ENCODE measurements at regions not wholly inside any gene's neighbourhood (a gene's known extent, or its start where the extent isn't known, plus 50 kb on each side); places are given as distances from the start of the nearest gene placed in this dataset.

DNA sequence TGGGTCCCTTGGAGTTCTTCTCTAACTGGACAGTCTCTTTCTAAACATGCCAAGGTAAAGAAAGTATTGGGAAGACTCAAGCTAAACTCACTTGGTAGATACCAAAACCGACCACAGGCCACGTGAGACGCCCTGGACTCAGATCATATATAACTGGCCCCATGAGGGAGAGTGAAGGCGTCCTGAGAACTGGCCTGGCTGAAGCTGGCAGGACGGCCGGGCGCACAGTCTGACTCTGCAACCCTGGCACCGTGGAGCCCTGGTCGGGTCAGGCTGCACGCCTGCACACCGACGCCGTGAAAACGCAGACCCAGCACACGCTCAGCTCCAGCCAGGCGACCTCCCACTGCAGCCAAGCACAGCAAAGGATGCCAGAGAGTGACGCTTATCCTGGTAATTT, 122.5 kb upstream of the SPACA7 start:
- no peaks in the 10 kb centered on the region for H3K27me3 ChIP-seq (ENCODE audit: low read depth, low read length)
- H3K27ac ChIP-seq (ENCODE audit: low read length), result no peak overlapping the region
- H3K36me3 ChIP-seq (ENCODE audit: control insufficient read depth in 1 of 2, insufficient read depth in 2 of 2, low read length in 2 of 2), result no peaks in the 10 kb centered on the region
- H3K4me1 ChIP-seq (ENCODE audit: control insufficient read depth in 1 of 2, insufficient read depth in 2 of 2, low read length in 2 of 2), result peaks cover 0 to 5% of the 10 kb centered on the region in 2 donors
- no peak overlapping the region for H3K4me3 ChIP-seq (ENCODE audit: low read depth in 1 of 2, low read length in 2 of 2)
- H3K9me3 ChIP-seq (ENCODE audit: control insufficient read depth in 1 of 2, low read length in 2 of 2), result no peaks in the 10 kb centered on the region

- H3K9me3 ChIP-seq (ENCODE audit: control insufficient read depth in 1 of 2, low read length in 2 of 2), result no peaks in the 10 kb centered on the region
- no peaks in the 10 kb centered on the region for H3K36me3 ChIP-seq (ENCODE audit: control insufficient read depth in 1 of 2, insufficient read depth in 2 of 2, low read length in 2 of 2)
- no peak overlapping the region for H3K4me3 ChIP-seq (ENCODE audit: low read depth in 1 of 2, low read length in 2 of 2)
- H3K27me3 ChIP-seq (ENCODE audit: low read depth, low read length), result no peaks in the 10 kb centered on the region
- H3K27ac ChIP-seq (ENCODE audit: low read length), result no peak overlapping the region
- no peaks in the 10 kb centered on the region for H3K4me1 ChIP-seq (ENCODE audit: control insufficient read depth in 1 of 2, insufficient read depth in 2 of 2, low read length in 2 of 2)
These were observed 121.9 kb upstream of the SPACA7 start for GRCh38 chr13:112254061-112254818.

- no peaks in the 10 kb centered on the region for H3K36me3 ChIP-seq (ENCODE audit: control insufficient read depth in 1 of 2, insufficient read depth in 2 of 2, low read length in 2 of 2)
- no peaks in the 10 kb centered on the region for H3K27me3 ChIP-seq (ENCODE audit: low read depth, low read length)
- H3K9me3 ChIP-seq (ENCODE audit: control insufficient read depth in 1 of 2, low read length in 2 of 2), result no peaks in the 10 kb centered on the region
- no peak overlapping the region for H3K27ac ChIP-seq (ENCODE audit: low read length)
- no peak overlapping the region for H3K4me3 ChIP-seq (ENCODE audit: low read depth in 1 of 2, low read length in 2 of 2)
- H3K4me1 ChIP-seq (ENCODE audit: control insufficient read depth in 1 of 2, insufficient read depth in 2 of 2, low read length in 2 of 2), result no peaks in the 10 kb centered on the region
These were observed 121.3 kb upstream of the SPACA7 start for GRCh38 chr13:112254900-112255299.

- no peaks in the 10 kb centered on the region for H3K36me3 ChIP-seq (ENCODE audit: control insufficient read depth in 1 of 2, insufficient read depth in 2 of 2, low read length in 2 of 2)
- no peaks in the 10 kb centered on the region for H3K4me1 ChIP-seq (ENCODE audit: control insufficient read depth in 1 of 2, insufficient read depth in 2 of 2, low read length in 2 of 2)
- H3K4me3 ChIP-seq (ENCODE audit: low read depth in 1 of 2, low read length in 2 of 2), result no peak overlapping the region
- no peaks in the 10 kb centered on the region for H3K27me3 ChIP-seq (ENCODE audit: low read depth, low read length)
- no peak overlapping the region for H3K27ac ChIP-seq (ENCODE audit: low read length)
- H3K9me3 ChIP-seq (ENCODE audit: control insufficient read depth in 1 of 2, low read length in 2 of 2), result no peaks in the 10 kb centered on the region
These were observed 120.5 kb upstream of the SPACA7 start for GRCh38 chr13:112255550-112256120.

DNA sequence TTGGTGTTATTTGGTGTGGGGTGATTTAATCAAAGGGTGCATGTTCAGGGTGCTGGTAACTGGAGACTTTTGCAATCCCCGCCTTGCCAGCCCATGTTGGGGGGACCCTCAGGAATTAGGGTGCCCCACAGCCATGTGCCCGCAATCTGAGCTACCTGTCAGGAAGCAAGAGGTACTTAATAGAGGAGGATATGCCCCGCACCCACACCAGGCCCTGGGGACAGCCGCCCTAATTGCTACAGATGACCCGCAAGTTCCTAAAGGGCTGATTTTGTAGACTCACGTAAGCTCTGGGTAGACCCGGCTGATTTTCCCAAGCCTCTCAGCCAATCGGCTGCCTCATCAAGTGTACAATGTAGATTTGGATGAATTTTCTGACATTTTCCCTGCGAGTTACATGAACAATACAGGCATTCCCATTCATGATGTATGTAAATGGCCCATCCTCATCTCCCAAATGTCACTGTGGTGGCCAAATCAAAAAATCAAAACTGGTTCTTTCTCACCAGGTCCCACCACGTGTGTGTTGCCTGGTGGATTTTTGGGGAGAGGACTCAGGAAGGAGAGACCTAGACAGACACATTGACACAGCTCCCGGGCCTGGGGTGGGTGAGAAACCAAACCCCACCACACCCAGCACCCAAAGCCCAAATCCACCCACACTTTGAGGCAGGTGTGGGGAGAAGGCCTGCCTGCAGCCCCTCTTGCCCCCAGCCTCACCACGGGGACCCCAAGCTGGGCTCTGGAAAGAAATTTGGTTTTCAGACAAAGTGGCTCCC, 119.2 kb upstream of the SPACA7 start:
- Histone ChIP-seq H3K36me3 (ENCODE audit: control insufficient read depth in 1 of 2, insufficient read depth in 2 of 2, low read length in 2 of 2) (no peaks in the 10 kb centered on the region), H3K9me3 (ENCODE audit: control insufficient read depth in 1 of 2, low read length in 2 of 2) (no peaks in the 10 kb centered on the region), H3K4me3 (ENCODE audit: low read depth in 1 of 2, low read length in 2 of 2) (no peak overlapping the region), H3K4me1 (ENCODE audit: control insufficient read depth in 1 of 2, insufficient read depth in 2 of 2, low read length in 2 of 2) (no peaks in the 10 kb centered on the region), H3K27me3 (ENCODE audit: low read depth, low read length) (no peaks in the 10 kb centered on the region), H3K27ac (ENCODE audit: low read length) (no peak overlapping the region)

DNA sequence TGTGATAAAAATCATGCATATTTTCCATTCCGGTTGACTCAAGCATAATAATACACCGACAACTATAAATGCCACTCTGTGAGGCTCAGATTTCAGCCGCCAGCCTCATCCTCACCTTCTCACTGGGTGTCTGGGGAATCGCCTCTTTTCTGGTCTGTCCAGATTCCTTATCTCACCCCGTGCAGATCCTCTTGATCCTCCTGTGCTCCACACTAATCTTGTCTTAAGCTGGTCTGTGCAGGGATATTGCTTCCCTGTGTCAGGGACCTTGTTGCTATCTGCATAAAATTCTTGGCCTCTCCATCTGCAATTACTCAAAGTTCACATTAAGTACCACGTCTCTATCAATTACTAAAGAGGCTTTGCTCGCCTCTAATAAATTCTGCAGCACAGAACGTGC, 116.6 kb upstream of the SPACA7 start:
- Histone ChIP-seq H3K9me3 (ENCODE audit: control insufficient read depth in 1 of 2, low read length in 2 of 2) (no peaks in the 10 kb centered on the region), H3K27me3 (ENCODE audit: low read depth, low read length) (no peaks in the 10 kb centered on the region), H3K4me1 (ENCODE audit: control insufficient read depth in 1 of 2, insufficient read depth in 2 of 2, low read length in 2 of 2) (no peaks in the 10 kb centered on the region), H3K27ac (ENCODE audit: low read length) (no peak overlapping the region), H3K4me3 (ENCODE audit: low read depth in 1 of 2, low read length in 2 of 2) (no peak overlapping the region), H3K36me3 (ENCODE audit: control insufficient read depth in 1 of 2, insufficient read depth in 2 of 2, low read length in 2 of 2) (no peaks in the 10 kb centered on the region)

DNA sequence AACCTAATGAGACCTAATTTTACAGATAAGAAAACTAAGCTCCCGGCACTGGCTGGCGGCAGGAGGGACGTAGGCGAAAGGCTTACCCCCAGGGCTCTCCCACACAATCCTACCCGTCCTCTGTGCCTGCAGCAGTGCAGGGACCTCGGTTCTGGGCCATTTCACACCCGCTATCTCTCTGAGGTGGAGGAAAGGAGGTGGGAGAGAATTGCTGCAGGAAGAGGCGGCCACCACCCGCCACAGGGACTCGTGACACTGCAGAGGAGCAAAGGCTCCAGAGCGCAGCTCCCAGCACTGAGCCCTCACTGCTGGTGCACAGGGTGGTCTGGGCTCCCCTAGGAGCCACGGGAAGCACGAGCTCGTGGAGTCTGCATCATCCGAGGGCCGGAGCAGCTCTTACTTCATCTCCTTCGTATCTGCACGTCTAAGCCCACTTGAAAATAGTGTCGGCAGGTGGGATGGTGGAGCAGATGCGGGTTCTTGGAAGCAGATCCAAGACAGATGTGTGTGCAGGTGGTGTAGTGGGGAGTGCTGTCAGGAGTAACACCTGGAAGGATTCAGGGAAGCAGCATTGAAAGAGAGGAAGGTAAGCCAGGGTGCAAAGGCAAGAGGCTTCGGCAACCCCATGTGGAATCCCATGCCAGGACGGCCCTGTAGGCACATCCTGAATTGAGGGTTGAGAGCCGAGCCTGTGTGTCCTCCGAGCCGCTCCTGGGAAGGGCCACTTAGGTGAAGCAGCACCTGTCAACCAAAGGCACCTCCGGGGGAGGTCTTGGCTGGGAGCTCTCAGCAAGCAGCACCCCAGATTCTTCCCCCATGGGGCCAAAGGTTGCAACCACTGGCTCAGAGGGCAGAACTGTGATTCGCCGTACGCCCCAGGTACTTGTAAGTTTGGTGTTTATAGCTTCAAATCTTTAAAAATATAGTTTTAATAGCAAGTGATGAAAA, 115.8 kb upstream of the SPACA7 start:
- no peaks in the 10 kb centered on the region for H3K27me3 ChIP-seq (ENCODE audit: low read depth, low read length)
- no peaks in the 10 kb centered on the region for H3K4me1 ChIP-seq (ENCODE audit: control insufficient read depth in 1 of 2, insufficient read depth in 2 of 2, low read length in 2 of 2)
- H3K27ac ChIP-seq (ENCODE audit: low read length), result no peak overlapping the region
- no peaks in the 10 kb centered on the region for H3K9me3 ChIP-seq (ENCODE audit: control insufficient read depth in 1 of 2, low read length in 2 of 2)
- no peak overlapping the region for H3K4me3 ChIP-seq (ENCODE audit: low read depth in 1 of 2, low read length in 2 of 2)
- no peaks in the 10 kb centered on the region for H3K36me3 ChIP-seq (ENCODE audit: control insufficient read depth in 1 of 2, insufficient read depth in 2 of 2, low read length in 2 of 2)

- no peak overlapping the region for H3K27ac ChIP-seq (ENCODE audit: low read length)
- no peaks in the 10 kb centered on the region for H3K4me1 ChIP-seq (ENCODE audit: control insufficient read depth in 1 of 2, insufficient read depth in 2 of 2, low read length in 2 of 2)
- no peaks in the 10 kb centered on the region for H3K27me3 ChIP-seq (ENCODE audit: low read depth, low read length)
- no peaks in the 10 kb centered on the region for H3K36me3 ChIP-seq (ENCODE audit: control insufficient read depth in 1 of 2, insufficient read depth in 2 of 2, low read length in 2 of 2)
- H3K4me3 ChIP-seq (ENCODE audit: low read depth in 1 of 2, low read length in 2 of 2), result no peak overlapping the region
- H3K9me3 ChIP-seq (ENCODE audit: control insufficient read depth in 1 of 2, low read length in 2 of 2), result no peaks in the 10 kb centered on the region
These were observed 114.2 kb upstream of the SPACA7 start for GRCh38 chr13:112261924-112262323.

- Histone ChIP-seq H3K27me3 (ENCODE audit: low read depth, low read length) (no peaks in the 10 kb centered on the region), H3K4me3 (ENCODE audit: low read depth in 1 of 2, low read length in 2 of 2) (no peak overlapping the region), H3K4me1 (ENCODE audit: control insufficient read depth in 1 of 2, insufficient read depth in 2 of 2, low read length in 2 of 2) (no peaks in the 10 kb centered on the region), H3K27ac (ENCODE audit: low read length) (no peak overlapping the region), H3K9me3 (ENCODE audit: control insufficient read depth in 1 of 2, low read length in 2 of 2) (no peaks in the 10 kb centered on the region), H3K36me3 (ENCODE audit: control insufficient read depth in 1 of 2, insufficient read depth in 2 of 2, low read length in 2 of 2) (no peaks in the 10 kb centered on the region)
These were observed 113.0 kb upstream of the SPACA7 start for GRCh38 chr13:112263152-112263551.

DNA sequence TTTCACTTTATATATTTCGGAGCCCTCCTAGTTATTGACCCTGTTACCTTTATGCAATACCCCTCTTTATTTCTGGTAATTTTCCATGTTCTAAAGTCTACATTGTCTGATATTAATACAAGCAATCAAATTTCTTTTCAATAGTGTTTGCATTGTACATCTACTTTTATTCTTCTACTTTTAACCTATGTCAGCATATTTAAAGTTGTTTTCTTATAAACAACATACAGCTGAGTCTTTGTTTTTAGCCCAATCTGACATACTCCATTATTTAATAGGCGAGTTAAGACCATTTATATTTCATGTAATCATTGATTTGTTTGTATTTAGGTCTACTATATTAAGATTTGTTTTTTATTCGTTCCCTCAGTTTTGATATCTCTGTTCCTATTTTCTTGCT, 108.5 kb upstream of the SPACA7 start:
- H3K36me3 ChIP-seq (ENCODE audit: control insufficient read depth in 1 of 2, insufficient read depth in 2 of 2, low read length in 2 of 2), result no peaks in the 10 kb centered on the region
- no peak overlapping the region for H3K27ac ChIP-seq (ENCODE audit: low read length)
- H3K9me3 ChIP-seq (ENCODE audit: control insufficient read depth in 1 of 2, low read length in 2 of 2), result no peaks in the 10 kb centered on the region
- no peak overlapping the region for H3K4me3 ChIP-seq (ENCODE audit: low read depth in 1 of 2, low read length in 2 of 2)
- H3K4me1 ChIP-seq (ENCODE audit: control insufficient read depth in 1 of 2, insufficient read depth in 2 of 2, low read length in 2 of 2), result no peaks in the 10 kb centered on the region
- no peaks in the 10 kb centered on the region for H3K27me3 ChIP-seq (ENCODE audit: low read depth, low read length)

DNA sequence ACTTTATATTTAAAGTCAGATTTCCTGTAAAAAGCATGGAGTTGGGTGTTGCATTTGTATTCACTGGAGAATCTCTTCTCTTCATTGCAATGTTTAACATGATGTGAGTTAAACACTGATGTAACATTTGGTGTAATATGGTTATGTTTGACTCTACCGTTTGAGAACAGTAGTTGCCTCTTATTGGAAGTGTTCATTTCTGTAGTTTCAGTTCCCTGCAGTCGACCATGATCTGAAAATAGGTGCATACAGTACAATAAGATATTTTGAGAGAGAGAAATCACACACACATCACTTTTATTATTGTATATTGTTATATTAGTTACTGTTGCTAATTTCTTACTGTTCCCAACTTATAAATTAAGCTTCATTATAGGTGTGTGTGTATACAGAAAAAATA, 105.2 kb upstream of the SPACA7 start:
- Histone ChIP-seq H3K9me3 (ENCODE audit: control insufficient read depth in 1 of 2, low read length in 2 of 2) (no peaks in the 10 kb centered on the region), H3K4me1 (ENCODE audit: control insufficient read depth in 1 of 2, insufficient read depth in 2 of 2, low read length in 2 of 2) (no peaks in the 10 kb centered on the region), H3K4me3 (ENCODE audit: low read depth in 1 of 2, low read length in 2 of 2) (no peak overlapping the region), H3K27me3 (ENCODE audit: low read depth, low read length) (no peaks in the 10 kb centered on the region), H3K36me3 (ENCODE audit: control insufficient read depth in 1 of 2, insufficient read depth in 2 of 2, low read length in 2 of 2) (no peaks in the 10 kb centered on the region), H3K27ac (ENCODE audit: low read length) (no peak overlapping the region)

Data from muscle layer of duodenum (tissue), 2 donors.